ENCODE measurements at regions not wholly inside any gene's neighbourhood (a gene's known extent, or its start where the extent isn't known, plus 50 kb on each side); places are given as distances from the start of the nearest gene placed in this dataset.

DNA sequence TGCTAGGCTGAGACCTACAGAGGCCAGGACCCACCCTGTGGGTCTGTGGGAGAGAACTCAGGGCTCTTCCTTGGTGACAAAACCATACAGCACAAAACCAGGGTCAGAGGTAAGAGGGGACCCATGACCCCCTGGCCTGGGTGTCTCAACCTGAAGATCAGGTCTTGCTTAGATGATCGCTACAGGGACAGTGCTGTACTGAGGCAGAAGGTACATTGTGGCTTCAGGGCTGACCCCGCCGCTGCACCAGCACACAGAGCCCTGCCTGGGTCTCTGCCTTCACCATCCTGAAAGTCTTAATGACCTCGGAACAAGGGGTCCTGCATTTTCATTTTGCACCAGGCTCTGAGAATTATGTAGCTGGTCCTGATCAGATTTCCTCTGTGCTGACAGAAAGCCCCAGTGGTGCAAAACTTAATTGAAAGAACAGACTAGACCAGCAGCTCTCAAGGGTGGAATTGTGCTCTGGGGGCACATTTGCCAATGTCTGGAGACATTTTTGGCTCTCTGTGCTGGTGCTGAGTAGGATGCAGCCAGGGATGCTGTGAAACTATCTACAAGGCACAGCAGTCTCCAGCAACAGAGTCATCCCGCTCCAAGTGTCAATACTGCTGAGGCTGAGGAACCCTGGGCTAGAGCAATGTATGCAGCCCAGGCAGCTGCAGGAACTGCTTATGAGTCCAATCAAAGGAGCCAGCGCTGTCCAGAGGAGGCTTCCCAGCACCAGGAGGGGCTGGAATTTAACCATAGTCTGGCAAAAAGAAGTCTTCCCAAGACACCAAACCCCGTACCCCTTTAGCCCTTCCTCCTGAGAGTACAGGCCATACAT lies 254.9 kb downstream of the ERMARD start:
- H3K79me2 ChIP-seq (ENCODE audit: insufficient read depth, low read length): no peaks in the 10 kb centered on the region
- Mint-ChIP-seq H3K9me3 (ENCODE audit: unreplicated experiment) (peaks cover 33% of the 10 kb centered on the region), H3K27ac (ENCODE audit: unreplicated experiment) (no peak overlapping the region), H3K4me3 (ENCODE audit: unreplicated experiment) (no peak overlapping the region), H3K36me3 (ENCODE audit: low read depth, unreplicated experiment) (no peaks in the 10 kb centered on the region), H3K4me1 (ENCODE audit: low read depth, unreplicated experiment) (peaks cover 4% of the 10 kb centered on the region), H3K27me3 (ENCODE audit: low read depth, unreplicated experiment) (peaks cover 33% of the 10 kb centered on the region)
- DNase-seq (ENCODE audit: low read depth) (no peak), FAIRE-seq (no peak)
- no peaks in the 10 kb centered on the region for H3K36me3 ChIP-seq (ENCODE audit: insufficient read depth, low read length)
- H3K9ac ChIP-seq (ENCODE audit: low read length): no peak overlapping the region
- no peaks in the 10 kb centered on the region for H3K4me1 ChIP-seq (ENCODE audit: insufficient read depth, low read length)
- peaks cover 4% of the 10 kb centered on the region for H3K9me3 ChIP-seq (ENCODE audit: insufficient read depth, low read depth, low read length)
- H3K27me3 ChIP-seq (ENCODE audit: insufficient read depth, low read length): no peaks in the 10 kb centered on the region
- H3K4me3 ChIP-seq (ENCODE audit: insufficient read depth, low read depth, low read length): no peak overlapping the region
- H2AFZ ChIP-seq (ENCODE audit: low read depth, low read length): no peak overlapping the region
- H3K27ac ChIP-seq (ENCODE audit: low read depth, low read length): no peak overlapping the region
- H4K20me1 ChIP-seq (ENCODE audit: insufficient read depth, low read length): no peaks in the 10 kb centered on the region
- no peak overlapping the region for H3K4me2 ChIP-seq (ENCODE audit: low read length)
- TF ChIP-seq, protein P1, sequence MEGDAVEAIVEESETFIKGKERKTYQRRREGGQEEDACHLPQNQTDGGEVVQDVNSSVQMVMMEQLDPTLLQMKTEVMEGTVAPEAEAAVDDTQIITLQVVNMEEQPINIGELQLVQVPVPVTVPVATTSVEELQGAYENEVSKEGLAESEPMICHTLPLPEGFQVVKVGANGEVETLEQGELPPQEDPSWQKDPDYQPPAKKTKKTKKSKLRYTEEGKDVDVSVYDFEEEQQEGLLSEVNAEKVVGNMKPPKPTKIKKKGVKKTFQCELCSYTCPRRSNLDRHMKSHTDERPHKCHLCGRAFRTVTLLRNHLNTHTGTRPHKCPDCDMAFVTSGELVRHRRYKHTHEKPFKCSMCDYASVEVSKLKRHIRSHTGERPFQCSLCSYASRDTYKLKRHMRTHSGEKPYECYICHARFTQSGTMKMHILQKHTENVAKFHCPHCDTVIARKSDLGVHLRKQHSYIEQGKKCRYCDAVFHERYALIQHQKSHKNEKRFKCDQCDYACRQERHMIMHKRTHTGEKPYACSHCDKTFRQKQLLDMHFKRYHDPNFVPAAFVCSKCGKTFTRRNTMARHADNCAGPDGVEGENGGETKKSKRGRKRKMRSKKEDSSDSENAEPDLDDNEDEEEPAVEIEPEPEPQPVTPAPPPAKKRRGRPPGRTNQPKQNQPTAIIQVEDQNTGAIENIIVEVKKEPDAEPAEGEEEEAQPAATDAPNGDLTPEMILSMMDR (IDR thresholded peaks at IDR 0.05; ENCODE audit: insufficient read depth, low read depth, low read length): no peak
- no peak for TF ChIP-seq EZH2 (IDR thresholded peaks at IDR 0.05; ENCODE audit: insufficient read depth, low read length)

DNA sequence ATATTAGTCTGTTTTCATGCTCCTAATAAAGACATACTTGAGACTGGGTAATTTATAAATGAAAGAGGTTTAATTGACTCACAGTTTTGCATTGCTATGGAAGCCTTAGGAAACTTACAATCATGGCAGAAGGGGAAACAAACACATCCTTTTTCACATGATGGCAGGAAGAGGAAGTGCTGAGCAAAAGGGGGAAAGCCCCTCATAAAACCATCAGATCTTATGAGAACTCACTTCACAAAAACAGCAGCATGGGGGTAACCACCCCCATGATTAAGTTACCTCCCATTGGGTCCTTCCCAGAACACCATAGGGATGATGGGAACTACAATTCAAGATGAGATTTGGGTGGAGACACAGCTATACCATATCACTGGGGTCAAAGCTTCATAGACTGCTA lies 254.2 kb downstream of the ERMARD start:
- no peak overlapping the region for H3K4me2 ChIP-seq (ENCODE audit: low read length)
- DNase-seq (ENCODE audit: low read depth): no peak
- H3K9me3 Mint-ChIP-seq (ENCODE audit: unreplicated experiment): peaks cover 38% of the 10 kb centered on the region
- no peak overlapping the region for H3K27ac Mint-ChIP-seq (ENCODE audit: unreplicated experiment)
- H3K9ac ChIP-seq (ENCODE audit: low read length): no peak overlapping the region
- peaks cover 2% of the 10 kb centered on the region for H3K36me3 Mint-ChIP-seq (ENCODE audit: low read depth, unreplicated experiment)
- H3K27ac ChIP-seq (ENCODE audit: low read depth, low read length): no peak overlapping the region
- TF ChIP-seq, protein P1 (IDR thresholded peaks at IDR 0.05; ENCODE audit: insufficient read depth, low read depth, low read length): no peak
- no peak for TF ChIP-seq EZH2 (IDR thresholded peaks at IDR 0.05; ENCODE audit: insufficient read depth, low read length)
- H3K4me3 ChIP-seq (ENCODE audit: insufficient read depth, low read depth, low read length): no peak overlapping the region
- no peaks in the 10 kb centered on the region for H3K4me1 ChIP-seq (ENCODE audit: insufficient read depth, low read length)
- peaks cover 32% of the 10 kb centered on the region for H3K27me3 Mint-ChIP-seq (ENCODE audit: low read depth, unreplicated experiment)
- peaks cover 4% of the 10 kb centered on the region for H3K9me3 ChIP-seq (ENCODE audit: insufficient read depth, low read depth, low read length)
- no peaks in the 10 kb centered on the region for H3K36me3 ChIP-seq (ENCODE audit: insufficient read depth, low read length)
- H4K20me1 ChIP-seq (ENCODE audit: insufficient read depth, low read length): no peaks in the 10 kb centered on the region
- no peaks in the 10 kb centered on the region for H3K79me2 ChIP-seq (ENCODE audit: insufficient read depth, low read length)
- H3K4me3 Mint-ChIP-seq (ENCODE audit: unreplicated experiment): no peak overlapping the region
- H3K4me1 Mint-ChIP-seq (ENCODE audit: low read depth, unreplicated experiment): peaks cover 4% of the 10 kb centered on the region
- H2AFZ ChIP-seq (ENCODE audit: low read depth, low read length): no peak overlapping the region
- FAIRE-seq: no peak
- H3K27me3 ChIP-seq (ENCODE audit: insufficient read depth, low read length): no peaks in the 10 kb centered on the region

DNA sequence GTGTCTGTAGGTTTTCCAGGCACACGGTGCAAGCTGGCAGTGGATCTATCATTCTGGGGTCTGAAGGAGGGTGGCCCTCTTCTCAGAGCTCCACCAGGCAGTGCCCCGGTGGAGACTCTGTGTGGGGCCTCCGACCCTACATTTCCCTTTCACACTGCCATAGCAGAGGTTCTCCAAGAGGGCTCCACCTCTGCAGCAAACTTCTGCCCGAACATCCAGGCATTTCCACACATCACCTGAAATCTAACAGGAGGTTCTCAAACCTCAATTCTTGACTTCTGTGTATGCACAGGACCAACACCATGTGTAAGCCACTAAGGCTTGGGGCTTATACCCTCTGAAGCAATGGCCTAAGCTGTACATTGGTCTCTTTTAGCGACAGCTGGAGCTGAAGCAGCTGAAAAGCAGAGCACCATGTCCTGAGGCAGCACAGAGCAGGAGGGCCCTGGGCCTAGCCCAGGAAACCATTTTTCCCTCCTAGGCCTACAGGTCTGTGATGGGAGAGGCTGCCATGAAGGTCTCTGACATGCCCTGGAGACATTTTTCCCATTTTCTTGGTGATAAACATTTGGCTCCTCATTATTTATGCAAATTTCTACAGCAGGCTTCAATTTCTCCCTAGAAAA lies 253.3 kb downstream of the ERMARD start:
- DNase-seq (ENCODE audit: low read depth) (no peak), FAIRE-seq (no peak)
- H3K4me1 ChIP-seq (ENCODE audit: insufficient read depth, low read length): no peaks in the 10 kb centered on the region
- Mint-ChIP-seq H3K4me3 (ENCODE audit: unreplicated experiment) (no peak overlapping the region), H3K27ac (ENCODE audit: unreplicated experiment) (no peak overlapping the region), H3K36me3 (ENCODE audit: low read depth, unreplicated experiment) (peaks cover 2% of the 10 kb centered on the region), H3K4me1 (ENCODE audit: low read depth, unreplicated experiment) (peaks cover 6% of the 10 kb centered on the region), H3K9me3 (ENCODE audit: unreplicated experiment) (peaks cover 39% of the 10 kb centered on the region), H3K27me3 (ENCODE audit: low read depth, unreplicated experiment) (peaks cover 32% of the 10 kb centered on the region)
- H3K9me3 ChIP-seq (ENCODE audit: insufficient read depth, low read depth, low read length): peaks cover 4% of the 10 kb centered on the region
- H2AFZ ChIP-seq (ENCODE audit: low read depth, low read length): no peak overlapping the region
- H4K20me1 ChIP-seq (ENCODE audit: insufficient read depth, low read length): no peaks in the 10 kb centered on the region
- H3K27ac ChIP-seq (ENCODE audit: low read depth, low read length): no peak overlapping the region
- no peak overlapping the region for H3K9ac ChIP-seq (ENCODE audit: low read length)
- no peak for TF ChIP-seq EZH2 (IDR thresholded peaks at IDR 0.05; ENCODE audit: insufficient read depth, low read length)
- TF ChIP-seq, protein P1 (IDR thresholded peaks at IDR 0.05; ENCODE audit: insufficient read depth, low read depth, low read length): no peak
- H3K36me3 ChIP-seq (ENCODE audit: insufficient read depth, low read length): no peaks in the 10 kb centered on the region
- no peaks in the 10 kb centered on the region for H3K79me2 ChIP-seq (ENCODE audit: insufficient read depth, low read length)
- no peak overlapping the region for H3K4me2 ChIP-seq (ENCODE audit: low read length)
- H3K4me3 ChIP-seq (ENCODE audit: insufficient read depth, low read depth, low read length): no peak overlapping the region
- H3K27me3 ChIP-seq (ENCODE audit: insufficient read depth, low read length): no peaks in the 10 kb centered on the region

All from astrocyte (in vitro differentiated cells and primary cell).